Activated B cell treated with CpG ODN at 0.5 μM for 24 hours (primary cell): ENCODE measurements at regions not wholly inside any gene's neighbourhood (a gene's known extent, or its start where the extent isn't known, plus 50 kb on each side); places are given as distances from the start of the nearest gene placed in this dataset.

Source experiments
- ATAC-seq: fragments of 200-7000 bp; cut with Tn5 transposase; one replicate; pipeline ENCODE4 v1.10.0; 2021; ENCODE audit warnings: low read depth, mild to moderate bottlenecking, moderate library complexity
- CTCF ChIA-PET: fragments of 350-600 bp; sonication (Branson Sonifier 250); formaldehyde crosslinking; loops from one replicate; lab custom pipeline; 2021; ENCODE audit warnings: antibody characterized with exemption; lab: Charles Lee
- POLR2A ChIA-PET: fragments of 350-600 bp; sonication (Branson Sonifier 250); formaldehyde crosslinking; loops from one replicate; lab custom pipeline; 2021; ENCODE audit warnings: antibody characterized with exemption; lab: Charles Lee
- DNase-seq: peaks from one replicate; pipeline ENCODE4 v3.0.0; 2022
- H3K27ac Mint-ChIP-seq: one replicate; pipeline ENCODE4 v1.8.0; 2020; ENCODE audit warnings: mixed read lengths
- H3K27me3 Mint-ChIP-seq: one replicate; pipeline ENCODE4 v1.8.0; 2021; ENCODE audit warnings: mixed read lengths
- H3K36me3 Mint-ChIP-seq: one replicate; pipeline ENCODE4 v1.8.0; 2021; ENCODE audit warnings: low read depth, mixed read lengths
- H3K4me1 Mint-ChIP-seq: one replicate; pipeline ENCODE4 v1.8.0; 2021; ENCODE audit warnings: mixed read lengths
- H3K4me3 Mint-ChIP-seq: one replicate; pipeline ENCODE4 v1.8.0; 2020; ENCODE audit warnings: mild to moderate bottlenecking, mixed read lengths
- H3K9me3 Mint-ChIP-seq: one replicate; pipeline ENCODE4 v1.8.0; 2020; ENCODE audit warnings: mixed read lengths
- intact Hi-C: fragments of 100-400 bp; cut with micrococcal nuclease; formaldehyde crosslinking; loops from one replicate; pipeline ENCODE4 v1.15.1; 2024
- TF ChIP-seq, protein P1 (sequence below): fragments of 200-600 bp; IDR thresholded peaks from one replicate; pipeline ENCODE4 v1.8.0; 2022; ENCODE audit warnings: antibody characterized with exemption, mild to moderate bottlenecking

DNA sequence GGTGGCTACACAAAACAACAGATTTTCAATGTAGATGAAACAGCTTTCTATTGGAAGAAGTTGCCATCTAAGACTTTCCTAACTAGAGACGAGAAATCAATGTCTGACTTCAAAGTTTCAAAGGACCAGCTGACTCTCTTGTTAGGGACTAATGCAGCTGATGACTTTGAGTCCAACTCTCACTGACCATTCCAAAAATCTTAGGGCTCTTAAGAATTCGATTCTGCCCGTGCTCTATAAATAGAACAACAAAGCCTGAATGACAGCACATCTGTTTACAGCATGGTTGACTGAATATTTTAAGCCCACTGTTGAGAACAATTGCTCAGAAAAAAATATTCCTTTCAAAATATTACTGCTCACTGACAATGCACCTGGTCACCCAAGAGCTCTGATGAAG lies 202.4 kb upstream of the PRICKLE2 start:
- ATAC-seq = no peak
- no peaks in the 10 kb centered on the region for H3K4me1 Mint-ChIP-seq
- H3K27ac Mint-ChIP-seq = no peak overlapping the region
- no peaks in the 10 kb centered on the region for H3K36me3 Mint-ChIP-seq
- peaks cover 5% of the 10 kb centered on the region for H3K27me3 Mint-ChIP-seq
- DNase-seq = no peak
- intact Hi-C loops = no loop called here
- CTCF ChIA-PET = no interaction called here
- H3K9me3 Mint-ChIP-seq = peaks cover 2% of the 10 kb centered on the region
- POLR2A ChIA-PET = no interaction called here
- TF ChIP-seq, protein P1, sequence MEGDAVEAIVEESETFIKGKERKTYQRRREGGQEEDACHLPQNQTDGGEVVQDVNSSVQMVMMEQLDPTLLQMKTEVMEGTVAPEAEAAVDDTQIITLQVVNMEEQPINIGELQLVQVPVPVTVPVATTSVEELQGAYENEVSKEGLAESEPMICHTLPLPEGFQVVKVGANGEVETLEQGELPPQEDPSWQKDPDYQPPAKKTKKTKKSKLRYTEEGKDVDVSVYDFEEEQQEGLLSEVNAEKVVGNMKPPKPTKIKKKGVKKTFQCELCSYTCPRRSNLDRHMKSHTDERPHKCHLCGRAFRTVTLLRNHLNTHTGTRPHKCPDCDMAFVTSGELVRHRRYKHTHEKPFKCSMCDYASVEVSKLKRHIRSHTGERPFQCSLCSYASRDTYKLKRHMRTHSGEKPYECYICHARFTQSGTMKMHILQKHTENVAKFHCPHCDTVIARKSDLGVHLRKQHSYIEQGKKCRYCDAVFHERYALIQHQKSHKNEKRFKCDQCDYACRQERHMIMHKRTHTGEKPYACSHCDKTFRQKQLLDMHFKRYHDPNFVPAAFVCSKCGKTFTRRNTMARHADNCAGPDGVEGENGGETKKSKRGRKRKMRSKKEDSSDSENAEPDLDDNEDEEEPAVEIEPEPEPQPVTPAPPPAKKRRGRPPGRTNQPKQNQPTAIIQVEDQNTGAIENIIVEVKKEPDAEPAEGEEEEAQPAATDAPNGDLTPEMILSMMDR = no peak
- no peak overlapping the region for H3K4me3 Mint-ChIP-seq

DNA sequence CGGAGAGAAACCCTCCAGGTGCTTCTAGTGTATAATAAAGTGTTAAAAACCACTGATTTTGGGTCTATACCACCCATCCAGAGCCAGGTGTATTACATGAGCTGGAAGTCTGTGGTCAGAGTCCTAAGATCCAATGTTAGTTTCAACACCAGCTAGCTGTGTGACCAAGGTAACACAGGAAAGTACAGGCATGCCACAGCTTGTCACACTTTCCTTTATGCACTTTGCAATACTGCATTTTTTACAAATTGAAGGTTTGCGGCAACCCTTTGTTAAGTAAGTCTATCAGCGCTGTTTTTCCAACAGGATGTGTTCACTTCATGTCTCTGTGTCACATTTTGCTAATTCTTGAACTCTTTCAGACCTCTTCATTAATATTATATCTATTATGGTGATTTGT lies 201.3 kb upstream of the PRICKLE2 start:
- ATAC-seq (no peak), DNase-seq (no peak)
- no peak overlapping the region for H3K27ac Mint-ChIP-seq
- H3K9me3 Mint-ChIP-seq = peaks cover 2% of the 10 kb centered on the region
- H3K36me3 Mint-ChIP-seq = no peaks in the 10 kb centered on the region
- no peaks in the 10 kb centered on the region for H3K4me1 Mint-ChIP-seq
- intact Hi-C loops = no loop called here
- H3K4me3 Mint-ChIP-seq = no peak overlapping the region
- ChIA-PET CTCF (no interaction called here), POLR2A (no interaction called here)
- TF ChIP-seq, protein P1 = no peak
- H3K27me3 Mint-ChIP-seq = peaks cover 2% of the 10 kb centered on the region

DNA sequence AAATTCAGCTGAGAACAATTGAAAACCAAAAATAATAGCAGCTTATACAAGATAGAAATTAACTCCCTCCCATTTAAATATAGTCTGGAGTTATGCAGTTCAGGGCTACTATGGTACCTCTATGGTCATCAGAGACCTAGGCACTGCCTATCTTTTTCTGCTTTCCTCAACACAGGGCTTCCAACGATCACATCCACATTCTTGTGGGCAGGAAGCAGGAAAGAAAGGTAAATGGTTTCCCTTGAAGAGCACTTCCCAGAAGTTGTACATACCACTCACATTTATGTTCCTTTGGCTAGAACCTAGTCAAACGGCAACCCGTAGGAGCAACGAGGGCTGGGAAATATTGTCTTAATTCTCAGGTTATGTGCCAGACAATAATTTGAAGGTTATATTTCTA lies 197.7 kb upstream of the PRICKLE2 start:
- H3K36me3 Mint-ChIP-seq = no peaks in the 10 kb centered on the region
- intact Hi-C loops = no loop called here

DNA sequence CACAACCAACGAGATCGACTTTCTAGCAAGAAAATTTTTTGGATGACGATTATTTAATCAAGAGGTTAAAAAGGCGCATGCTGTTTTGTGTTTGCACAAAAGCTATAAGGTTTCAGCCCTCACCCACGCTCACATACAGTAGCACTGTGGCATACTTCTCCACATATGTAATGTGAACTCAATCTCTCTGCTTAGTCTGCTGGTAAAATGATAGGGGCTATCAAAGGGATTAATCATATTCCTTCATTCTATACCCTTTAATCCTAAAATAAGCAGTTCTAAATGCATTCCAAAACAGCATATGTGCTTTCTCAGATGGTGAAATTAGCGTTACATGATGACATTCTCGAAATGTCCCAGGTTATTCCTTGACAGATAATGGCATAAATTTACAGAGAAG lies 196.9 kb upstream of the PRICKLE2 start:
- no peak overlapping the region for H3K27ac Mint-ChIP-seq
- intact Hi-C loops = no loop called here
- POLR2A ChIA-PET = no interaction called here
- no peaks in the 10 kb centered on the region for H3K9me3 Mint-ChIP-seq
- H3K4me1 Mint-ChIP-seq = no peaks in the 10 kb centered on the region
- H3K36me3 Mint-ChIP-seq = no peaks in the 10 kb centered on the region
- CTCF ChIA-PET = no interaction called here
- H3K27me3 Mint-ChIP-seq = no peaks in the 10 kb centered on the region
- no peak overlapping the region for H3K4me3 Mint-ChIP-seq
- ATAC-seq = no peak
- DNase-seq = no peak
- TF ChIP-seq, protein P1 = no peak

More for the DNA sequence above, 197.7 kb upstream of the PRICKLE2 start:
- ChIA-PET POLR2A (no interaction called here), CTCF (no interaction called here)
- H3K4me3 Mint-ChIP-seq = no peak overlapping the region
- no peaks in the 10 kb centered on the region for H3K27me3 Mint-ChIP-seq
- H3K27ac Mint-ChIP-seq = no peak overlapping the region
- H3K4me1 Mint-ChIP-seq = no peaks in the 10 kb centered on the region
- no peaks in the 10 kb centered on the region for H3K9me3 Mint-ChIP-seq
- TF ChIP-seq, protein P1 = no peak
- DNase-seq (no peak), ATAC-seq (no peak)

DNA sequence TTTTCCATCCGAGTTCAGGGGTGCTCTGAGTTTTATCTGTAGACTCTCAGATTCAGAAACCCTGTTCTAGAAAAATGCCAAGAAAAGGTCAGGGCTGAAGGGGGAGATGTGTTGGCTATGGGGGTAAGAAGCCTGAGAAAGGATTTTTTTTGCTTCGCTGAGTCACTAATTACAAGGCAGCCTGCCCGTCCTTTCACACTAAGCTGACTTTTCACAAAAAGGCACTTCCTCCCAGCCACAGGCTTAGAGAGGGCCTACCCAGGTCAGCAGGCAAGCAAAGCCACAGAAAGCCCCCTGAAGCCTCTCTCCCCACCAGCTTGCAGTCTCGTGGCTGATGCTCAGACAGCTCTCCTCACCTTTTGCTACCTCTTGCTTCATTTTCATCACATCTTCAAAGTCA lies 192.6 kb upstream of the PRICKLE2 start:
- H3K27ac Mint-ChIP-seq = no peak overlapping the region
- H3K27me3 Mint-ChIP-seq = peaks cover 6% of the 10 kb centered on the region
- TF ChIP-seq, protein P1 = no peak
- POLR2A ChIA-PET = no interaction called here
- no peaks in the 10 kb centered on the region for H3K4me1 Mint-ChIP-seq
- ATAC-seq (no peak), DNase-seq (no peak)
- H3K9me3 Mint-ChIP-seq = no peaks in the 10 kb centered on the region
- CTCF ChIA-PET = no interaction called here
- intact Hi-C loops = no loop called here
- no peaks in the 10 kb centered on the region for H3K36me3 Mint-ChIP-seq
- no peak overlapping the region for H3K4me3 Mint-ChIP-seq
